Activated CD4-positive, alpha-beta T cell treated with anti-CD3 and anti-CD28 coated beads, Interleukin-2, amount 10 ng/mL, durations not matched to agents 24 days and 14 days (primary cell): ENCODE measurements at regions not wholly inside any gene's neighbourhood (a gene's known extent, or its start where the extent isn't known, plus 50 kb on each side); places are given as distances from the start of the nearest gene placed in this dataset.
"Not testable (repeated sequence)": the region's sequence is repeated elsewhere in the genome, so short reads cannot be mapped to it uniquely, and the experiment has no call there.

Experiments used
- DNase-seq: peaks from one replicate; pipeline ENCODE4 v3.0.0; 2022
- H3K27ac Mint-ChIP-seq: one replicate; pipeline ENCODE4 v1.8.0; 2022; ENCODE audit warnings: mild to moderate bottlenecking, mixed read lengths
- H3K27me3 Mint-ChIP-seq: one replicate; pipeline ENCODE4 v1.8.0; 2022; ENCODE audit warnings: mixed read lengths
- H3K36me3 Mint-ChIP-seq: one replicate; pipeline ENCODE4 v1.8.0; 2022; ENCODE audit warnings: low read depth, mild to moderate bottlenecking, mixed read lengths
- H3K4me1 Mint-ChIP-seq: one replicate; pipeline ENCODE4 v1.8.0; 2021; ENCODE audit warnings: mixed read lengths
- H3K4me3 Mint-ChIP-seq: one replicate; pipeline ENCODE4 v1.8.0; 2022; ENCODE audit warnings: mild to moderate bottlenecking, moderate library complexity, mixed read lengths
- H3K9me3 Mint-ChIP-seq: one replicate; pipeline ENCODE4 v1.8.0; 2021; ENCODE audit warnings: mixed read lengths
- intact Hi-C: fragments of 100-400 bp; cut with micrococcal nuclease; formaldehyde crosslinking; loops from one replicate; pipeline ENCODE4 v1.15.1; 2023

- intact Hi-C loops: no loop called here
- DNase-seq: no peak
- no peak overlapping the region for H3K27ac Mint-ChIP-seq
- no peaks in the 10 kb centered on the region for H3K36me3 Mint-ChIP-seq
- H3K9me3 Mint-ChIP-seq: no peaks in the 10 kb centered on the region
- no peaks in the 10 kb centered on the region for H3K27me3 Mint-ChIP-seq
- no peaks in the 10 kb centered on the region for H3K4me1 Mint-ChIP-seq
- H3K4me3 Mint-ChIP-seq: no peak overlapping the region
Measured at GRCh38 chr18:11369556-11369955, 220.2 kb upstream of the PIEZO2 start.

- H3K27me3 Mint-ChIP-seq: no peaks in the 10 kb centered on the region
- no peaks in the 10 kb centered on the region for H3K9me3 Mint-ChIP-seq
- no peak overlapping the region for H3K27ac Mint-ChIP-seq
- H3K36me3 Mint-ChIP-seq: no peaks in the 10 kb centered on the region
- no peak overlapping the region for H3K4me3 Mint-ChIP-seq
- intact Hi-C loops: no loop called here
- no peaks in the 10 kb centered on the region for H3K4me1 Mint-ChIP-seq
- DNase-seq: no peak
Measured at GRCh38 chr18:11368020-11368419, 218.7 kb upstream of the PIEZO2 start.

GRCh38 chr18:11367351-11367750, 218.0 kb upstream of the PIEZO2 start:
- Mint-ChIP-seq H3K4me1 (no peaks in the 10 kb centered on the region), H3K36me3 (no peaks in the 10 kb centered on the region), H3K4me3 (no peak overlapping the region), H3K9me3 (no peaks in the 10 kb centered on the region), H3K27ac (no peak overlapping the region), H3K27me3 (no peaks in the 10 kb centered on the region)
- intact Hi-C loops: no loop called here
- no peak for DNase-seq

DNA sequence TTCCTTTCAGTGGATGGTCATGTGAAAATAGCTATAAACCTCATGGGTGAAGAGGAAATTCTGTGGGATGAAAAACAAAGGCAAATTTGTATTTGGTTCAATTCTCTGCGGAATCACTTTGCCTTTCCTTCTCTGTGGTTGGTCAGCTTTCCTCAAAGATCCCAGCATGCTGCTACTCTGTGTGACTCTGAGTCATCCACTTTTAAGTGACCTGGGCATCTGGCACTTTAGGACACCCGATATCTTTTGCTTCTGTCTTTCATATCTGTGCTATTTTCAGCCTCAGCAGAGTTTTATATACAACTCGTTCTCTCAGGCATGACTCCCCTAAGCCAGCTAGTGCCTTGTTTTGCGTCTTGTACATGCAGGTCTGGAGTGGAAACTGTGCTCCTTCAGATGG, 217.0 kb upstream of the PIEZO2 start:
- Mint-ChIP-seq H3K27me3 (no peaks in the 10 kb centered on the region), H3K36me3 (no peaks in the 10 kb centered on the region), H3K4me1 (no peaks in the 10 kb centered on the region), H3K9me3 (no peaks in the 10 kb centered on the region), H3K4me3 (no peak overlapping the region), H3K27ac (no peak overlapping the region)
- intact Hi-C loops: no loop called here
- DNase-seq: no peak

DNA sequence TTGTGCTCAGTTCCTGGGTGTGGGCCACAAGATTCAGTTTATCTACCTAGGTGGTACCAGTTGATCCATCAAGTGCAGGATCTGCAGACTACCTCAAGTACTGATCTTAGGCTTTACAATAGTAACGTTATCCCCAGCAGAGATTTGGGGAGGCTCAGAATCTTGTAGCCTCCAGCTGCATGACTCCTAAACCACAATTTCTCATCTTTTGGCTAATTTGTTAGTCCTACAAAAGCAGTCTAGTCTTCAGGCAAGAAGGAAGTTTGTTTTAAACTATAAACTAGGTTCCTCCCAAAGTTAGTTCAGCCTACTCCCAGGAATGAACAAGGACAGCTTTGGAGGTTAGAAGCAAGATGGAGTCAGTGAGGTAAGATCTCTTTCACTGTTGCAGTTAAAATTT, 213.5 kb upstream of the PIEZO2 start:
- no peaks in the 10 kb centered on the region for H3K36me3 Mint-ChIP-seq
- DNase-seq: no peak
- no peaks in the 10 kb centered on the region for H3K27me3 Mint-ChIP-seq
- no peak overlapping the region for H3K4me3 Mint-ChIP-seq
- intact Hi-C loops: no loop called here
- no peaks in the 10 kb centered on the region for H3K4me1 Mint-ChIP-seq
- no peak overlapping the region for H3K27ac Mint-ChIP-seq
- H3K9me3 Mint-ChIP-seq: no peaks in the 10 kb centered on the region

- H3K27me3 Mint-ChIP-seq, intact Hi-C loops, H3K9me3 Mint-ChIP-seq: not testable (repeated sequence)
Measured at GRCh38 chr18:11361862-11362261, 212.5 kb upstream of the PIEZO2 start.

DNA sequence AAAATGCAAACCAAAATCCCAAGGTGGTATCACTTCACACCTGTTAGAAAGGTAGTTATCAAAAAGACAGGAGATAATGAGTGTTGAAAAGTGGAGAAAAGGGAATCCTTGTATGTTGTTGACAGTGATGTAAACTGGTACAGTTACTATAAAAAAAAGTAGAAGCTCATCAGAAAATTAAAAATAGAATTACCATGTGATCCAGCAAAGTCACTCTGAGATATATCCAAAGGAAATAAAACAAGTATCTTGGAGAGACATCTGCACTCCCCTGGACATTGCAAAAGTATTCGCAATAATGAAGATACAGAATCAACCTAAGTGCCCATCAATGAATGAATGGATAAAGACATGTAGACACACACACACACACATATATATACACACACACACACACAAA, 208.3 kb upstream of the PIEZO2 start:
- no peak overlapping the region for H3K4me3 Mint-ChIP-seq
- intact Hi-C loops: no loop called here

More at GRCh38 chr18:11361862-11362261, 212.5 kb upstream of the PIEZO2 start:
- not testable (repeated sequence) for H3K4me1 Mint-ChIP-seq, H3K36me3 Mint-ChIP-seq, H3K27ac Mint-ChIP-seq, DNase-seq, H3K4me3 Mint-ChIP-seq

DNA sequence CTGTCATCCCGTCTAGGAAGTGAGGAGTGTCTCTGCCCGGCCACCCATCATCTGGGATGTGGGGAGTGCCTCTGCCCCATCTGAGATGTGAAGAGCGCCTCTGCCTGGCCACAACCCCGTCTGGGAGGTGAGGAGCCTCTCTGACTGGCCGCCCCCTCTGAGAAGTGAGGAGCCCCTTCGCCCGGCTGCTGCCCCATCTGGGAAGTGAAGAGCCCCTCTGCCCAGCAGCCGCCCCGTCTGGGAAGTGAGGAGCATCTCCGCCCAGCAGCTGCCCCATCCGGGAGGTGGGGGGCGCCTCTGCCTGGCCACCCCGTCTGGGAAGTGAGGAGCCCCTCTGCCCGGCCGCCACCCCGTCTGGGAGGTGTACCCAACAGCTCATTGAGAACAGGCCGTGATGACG, 195.2 kb upstream of the PIEZO2 start:
- DNase-seq, H3K4me1 Mint-ChIP-seq, H3K4me3 Mint-ChIP-seq, intact Hi-C loops, H3K9me3 Mint-ChIP-seq, H3K36me3 Mint-ChIP-seq, H3K27ac Mint-ChIP-seq, H3K27me3 Mint-ChIP-seq: not testable (repeated sequence)

More for the DNA sequence above, 208.3 kb upstream of the PIEZO2 start:
- H3K4me1 Mint-ChIP-seq: no peaks in the 10 kb centered on the region
- no peaks in the 10 kb centered on the region for H3K36me3 Mint-ChIP-seq
- H3K27me3 Mint-ChIP-seq: no peaks in the 10 kb centered on the region
- DNase-seq: no peak
- no peaks in the 10 kb centered on the region for H3K9me3 Mint-ChIP-seq
- H3K27ac Mint-ChIP-seq: no peak overlapping the region

GRCh38 chr18:11343096-11343495, 193.7 kb upstream of the PIEZO2 start:
- Mint-ChIP-seq H3K4me3 (no peak overlapping the region), H3K27ac (no peak overlapping the region), H3K36me3 (no peaks in the 10 kb centered on the region), H3K9me3 (no peaks in the 10 kb centered on the region), H3K4me1 (no peaks in the 10 kb centered on the region), H3K27me3 (no peaks in the 10 kb centered on the region)
- intact Hi-C loops: no loop called here
- DNase-seq: no peak

DNA sequence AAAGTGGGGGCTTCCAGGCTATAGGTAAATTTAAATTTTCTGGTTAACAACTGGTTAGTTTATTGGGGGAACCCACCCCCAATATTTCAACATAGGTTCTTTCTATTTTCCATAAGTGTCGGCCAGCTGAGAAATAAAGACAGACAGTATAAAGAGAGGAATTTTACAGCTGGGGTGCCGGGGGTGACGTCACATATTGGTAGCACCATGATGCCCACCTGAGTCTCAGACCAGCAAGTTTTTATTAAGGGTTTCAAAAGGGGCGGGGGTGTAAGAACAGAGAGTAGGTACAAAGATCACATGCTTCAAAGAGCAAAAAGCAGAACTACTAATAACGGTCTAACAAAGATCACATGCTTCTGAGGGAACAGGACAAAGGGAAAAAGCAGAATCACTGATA, 192.7 kb upstream of the PIEZO2 start:
- H3K36me3 Mint-ChIP-seq, H3K27me3 Mint-ChIP-seq, H3K27ac Mint-ChIP-seq, H3K4me3 Mint-ChIP-seq, H3K9me3 Mint-ChIP-seq, intact Hi-C loops, H3K4me1 Mint-ChIP-seq, DNase-seq: not testable (repeated sequence)

DNA sequence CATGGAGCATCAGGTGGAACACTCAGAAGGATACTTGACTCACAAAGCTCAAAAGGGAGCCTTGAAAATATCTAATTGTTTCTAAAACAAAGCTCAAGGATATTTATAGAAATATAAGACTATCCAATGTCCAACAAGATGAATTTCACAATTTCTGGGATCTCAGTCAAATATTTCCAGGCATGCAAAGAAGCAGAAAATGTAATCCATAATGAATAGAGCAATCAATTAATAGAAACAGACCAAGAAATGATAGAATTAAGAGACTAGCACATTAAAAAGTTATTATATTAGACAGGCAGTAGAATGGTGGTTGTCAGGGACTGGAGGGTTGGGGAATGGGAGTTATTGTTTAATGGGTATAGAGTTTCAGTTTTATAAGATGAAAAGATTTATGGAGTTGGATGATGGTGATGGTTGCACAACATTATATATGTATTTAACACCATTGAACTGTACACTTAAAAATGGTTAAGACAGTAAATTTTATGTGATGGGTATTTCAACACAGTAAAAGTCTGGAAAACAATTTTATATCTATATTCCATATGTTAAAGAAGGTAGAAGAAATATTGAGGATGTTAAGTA, 189.9 kb upstream of the PIEZO2 start:
- Mint-ChIP-seq H3K4me3 (no peak overlapping the region), H3K36me3 (no peaks in the 10 kb centered on the region), H3K27me3 (no peaks in the 10 kb centered on the region), H3K9me3 (no peaks in the 10 kb centered on the region), H3K4me1 (no peaks in the 10 kb centered on the region), H3K27ac (no peak overlapping the region)
- intact Hi-C loops: no loop called here
- no peak for DNase-seq

DNA sequence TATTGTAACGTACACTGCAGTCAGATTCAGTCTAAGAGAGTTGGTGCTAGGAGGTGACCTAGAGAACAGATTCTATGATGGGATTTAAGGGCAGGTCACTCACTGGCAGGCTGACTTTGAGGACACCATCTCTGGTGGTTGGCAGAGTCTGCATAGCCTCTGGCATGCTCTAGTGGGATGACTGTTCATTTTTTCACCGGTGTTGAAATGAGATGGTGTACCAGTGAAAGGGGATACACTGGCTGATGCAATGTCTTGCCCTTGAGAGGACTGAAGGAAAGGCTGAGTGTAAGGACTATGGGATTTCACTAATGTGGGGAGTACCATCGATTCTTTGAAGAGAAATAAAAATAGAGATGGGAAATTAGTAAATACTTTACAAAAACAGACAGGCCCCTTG, 186.9 kb upstream of the PIEZO2 start:
- H3K27ac Mint-ChIP-seq: no peak overlapping the region
- intact Hi-C loops: no loop called here
- no peaks in the 10 kb centered on the region for H3K36me3 Mint-ChIP-seq
- H3K4me1 Mint-ChIP-seq: no peaks in the 10 kb centered on the region
- no peaks in the 10 kb centered on the region for H3K9me3 Mint-ChIP-seq
- DNase-seq: no peak
- H3K27me3 Mint-ChIP-seq: no peaks in the 10 kb centered on the region
- no peak overlapping the region for H3K4me3 Mint-ChIP-seq

DNA sequence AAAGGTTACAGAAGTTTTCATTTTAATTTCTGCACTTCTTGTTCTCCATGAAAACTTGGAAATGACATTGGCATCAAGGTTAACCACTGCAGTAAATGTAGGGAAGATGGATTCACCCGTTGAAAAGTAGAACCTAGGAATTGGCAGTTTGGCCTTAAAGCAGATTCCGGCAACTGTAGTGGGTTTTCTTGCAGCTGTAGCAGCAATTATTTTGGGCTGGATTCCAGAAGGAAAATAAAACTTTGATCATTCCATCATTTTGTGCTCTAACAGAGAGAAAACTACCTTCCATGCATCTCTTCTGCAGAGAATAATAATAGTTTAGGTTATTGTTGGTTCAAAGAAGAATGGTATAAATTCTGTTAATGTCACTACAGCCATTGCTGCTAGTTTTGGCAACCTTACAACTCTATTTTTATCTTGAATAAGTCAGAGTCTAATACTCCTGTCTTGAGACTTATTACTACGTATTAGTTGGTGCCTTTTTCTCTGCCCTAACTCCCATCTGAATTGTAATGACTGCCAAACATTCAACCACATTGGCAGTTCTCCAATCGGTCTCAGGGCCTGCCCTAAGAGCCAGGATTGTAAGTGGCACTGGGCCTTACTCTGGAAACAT, 178.1 kb upstream of the PIEZO2 start:
- Mint-ChIP-seq H3K36me3 (no peaks in the 10 kb centered on the region), H3K4me3 (no peak overlapping the region), H3K4me1 (peaks cover 4% of the 10 kb centered on the region), H3K27ac (no peak overlapping the region), H3K9me3 (no peaks in the 10 kb centered on the region), H3K27me3 (peaks cover 4% of the 10 kb centered on the region)
- DNase-seq: no peak
- intact Hi-C loops: no loop called here

DNA sequence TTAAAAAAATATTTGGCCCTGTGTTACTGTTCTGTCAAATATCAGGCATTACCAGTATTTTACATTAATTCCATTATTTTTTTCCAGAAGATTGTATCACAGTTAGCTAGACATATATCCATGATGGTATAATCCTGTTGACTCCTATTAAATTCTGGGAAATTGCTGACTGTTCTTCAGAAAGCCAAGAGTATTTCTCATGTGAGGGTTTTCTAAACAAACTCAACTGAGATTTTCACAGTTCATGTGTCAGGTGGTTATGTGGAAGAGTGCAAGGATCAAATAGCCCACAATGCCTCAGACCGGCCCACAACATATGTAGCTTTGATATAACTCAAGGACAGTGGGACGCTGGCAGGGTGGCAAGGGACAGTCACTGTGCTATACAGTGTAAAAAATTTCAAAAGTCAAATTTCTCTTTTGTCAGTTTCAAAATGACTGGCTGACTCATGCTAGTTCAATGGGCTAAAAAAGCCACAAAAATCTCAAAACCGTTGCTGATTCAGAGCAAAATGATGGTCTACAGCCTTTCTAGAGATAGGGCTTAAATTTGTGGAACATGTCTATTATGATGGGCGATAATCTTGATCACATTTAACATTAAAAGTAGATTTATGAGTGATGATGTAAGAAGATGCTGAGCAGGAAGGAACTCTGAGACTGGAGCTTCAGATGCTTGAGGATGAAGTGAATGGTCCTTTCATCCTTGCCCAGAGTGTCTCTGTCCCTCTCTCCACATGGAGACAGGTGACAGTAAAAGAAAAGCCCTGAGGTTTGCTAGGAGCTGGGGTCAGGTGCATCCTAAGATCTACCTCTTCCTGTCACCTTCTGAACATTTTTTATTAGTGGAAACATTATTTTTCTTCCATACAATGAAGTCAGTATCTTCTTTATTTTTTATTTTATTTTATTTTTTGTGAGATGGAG, 175.8 kb upstream of the PIEZO2 start:
- Mint-ChIP-seq H3K27ac (no peak overlapping the region), H3K27me3 (peaks cover 4% of the 10 kb centered on the region), H3K36me3 (no peaks in the 10 kb centered on the region), H3K9me3 (no peaks in the 10 kb centered on the region), H3K4me1 (peaks cover 4% of the 10 kb centered on the region), H3K4me3 (no peak overlapping the region)
- no peak for DNase-seq
- intact Hi-C loops: no loop called here
